Left renal pelvis (tissue), 4 donors: ENCODE measurements at regions not wholly inside any gene's neighbourhood (a gene's known extent, or its start where the extent isn't known, plus 50 kb on each side); places are given as distances from the start of the nearest gene placed in this dataset.

ENCODE experiments used
- DNase-seq, 4 donors: peaks; one replicate each; pipeline ENCODE4 v3.0.0-alpha.2; 2013; ENCODE audit warnings: low read depth in 4 of 4, low spot score in 3 of 4

DNA sequence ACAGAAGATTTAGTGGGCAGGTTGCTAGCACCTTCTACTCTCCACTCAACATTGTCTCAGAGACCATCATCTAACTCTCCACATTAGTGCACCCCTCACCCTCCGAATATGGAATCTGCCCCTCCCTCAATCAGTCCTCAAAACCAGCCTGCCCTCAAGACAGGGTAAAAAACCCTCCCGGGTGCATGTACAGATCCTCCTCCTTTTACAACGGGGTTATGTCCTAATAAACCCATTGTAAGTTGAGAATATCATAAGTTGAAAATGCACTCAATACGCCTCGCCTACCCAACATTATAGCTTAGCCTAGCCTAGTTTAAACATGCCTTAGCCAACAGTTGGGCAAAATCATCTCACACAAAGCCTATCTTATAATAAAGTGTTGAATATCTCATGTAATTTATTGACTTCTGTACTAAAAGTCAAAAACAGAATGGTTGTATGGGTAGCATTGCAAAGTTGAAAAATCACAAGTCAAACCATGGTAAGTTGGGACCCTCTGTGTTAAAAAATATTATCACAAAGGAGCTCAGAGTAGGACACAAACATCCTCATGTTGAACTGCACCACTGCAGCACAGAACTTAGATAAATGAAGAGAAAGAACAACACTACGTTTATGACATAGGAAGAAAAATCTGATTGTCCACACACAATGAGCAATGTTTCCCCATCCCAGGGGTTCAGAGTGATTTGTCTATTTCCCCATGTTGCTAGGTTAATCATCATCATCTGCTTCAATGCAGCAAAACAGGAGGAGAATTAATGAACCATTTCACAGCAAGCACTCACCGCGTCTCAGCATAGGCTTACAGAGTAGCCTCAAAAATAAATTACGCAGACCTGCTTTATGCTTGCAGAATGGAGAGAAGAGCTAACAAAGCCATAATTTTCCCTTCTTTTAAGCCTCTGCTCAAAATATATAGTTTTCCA is 184.1 kb upstream of the ARL4C start:
- no peak for DNase-seq

DNA sequence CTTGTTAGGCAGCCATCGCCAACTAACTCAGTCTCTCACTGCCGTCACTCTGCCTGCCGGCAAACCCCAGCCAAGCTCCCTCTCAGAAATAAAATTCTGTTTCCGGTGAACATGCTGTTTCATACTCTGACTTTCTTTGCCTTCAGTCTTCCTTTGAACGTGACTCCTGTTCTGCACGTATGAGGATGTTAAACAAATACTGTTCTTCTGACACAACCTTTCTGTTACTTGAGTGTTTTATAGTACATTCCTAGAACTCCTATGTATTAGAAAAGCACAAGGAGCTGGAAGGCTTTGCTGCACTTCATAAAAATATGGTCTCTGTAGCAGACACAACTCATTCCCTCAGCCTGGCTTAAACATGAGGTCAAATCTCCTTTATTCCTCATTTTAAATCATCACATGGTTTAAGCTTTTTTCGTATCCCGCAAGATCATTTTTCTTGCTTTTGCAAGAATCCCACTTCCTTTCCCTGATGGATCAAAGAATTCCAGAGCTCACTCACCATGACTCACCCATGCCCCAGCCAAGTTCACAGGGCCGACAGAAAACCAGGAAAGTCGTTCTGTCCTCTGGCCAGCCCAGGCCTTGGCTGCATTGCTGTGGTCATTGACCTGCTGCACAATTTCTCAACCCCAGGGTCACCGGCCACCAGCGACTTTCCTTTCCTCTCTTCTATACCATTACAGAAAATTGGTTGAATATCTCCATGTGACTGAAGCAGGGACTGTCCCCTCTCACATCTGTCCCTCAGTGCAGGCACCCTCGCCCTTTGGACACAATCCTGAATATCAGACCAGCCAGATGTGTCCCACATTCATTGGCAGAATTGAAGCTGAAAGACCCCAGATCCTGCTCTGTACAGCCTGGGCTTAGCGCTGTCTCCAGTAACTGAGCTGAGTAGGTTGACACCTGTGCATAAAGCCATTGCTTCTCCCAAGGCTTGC is 183.1 kb upstream of the ARL4C start:
- no peak for DNase-seq

- DNase-seq: no peak
Measured at GRCh38 chr2:234679301-234679740, 182.4 kb upstream of the ARL4C start.

DNA sequence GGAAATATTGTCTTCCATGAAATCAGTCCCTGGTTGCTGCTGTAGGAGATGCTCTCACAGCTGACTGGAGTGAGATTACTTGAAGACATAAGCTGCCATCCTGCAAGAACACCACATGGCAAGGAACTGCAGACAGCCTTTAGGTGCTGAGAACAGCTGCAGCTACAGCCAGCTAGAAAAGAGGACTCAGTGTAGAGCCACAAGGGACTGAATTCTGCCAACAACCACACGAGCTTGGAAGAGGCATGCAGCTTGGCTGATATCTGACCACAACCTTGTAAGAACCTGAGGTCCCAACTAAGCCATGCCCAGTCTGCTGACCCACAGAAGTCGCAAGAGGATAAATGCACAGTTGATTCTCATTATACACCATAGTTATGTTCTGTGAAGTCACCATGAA is 181.8 kb upstream of the ARL4C start:
- no peak for DNase-seq

DNA sequence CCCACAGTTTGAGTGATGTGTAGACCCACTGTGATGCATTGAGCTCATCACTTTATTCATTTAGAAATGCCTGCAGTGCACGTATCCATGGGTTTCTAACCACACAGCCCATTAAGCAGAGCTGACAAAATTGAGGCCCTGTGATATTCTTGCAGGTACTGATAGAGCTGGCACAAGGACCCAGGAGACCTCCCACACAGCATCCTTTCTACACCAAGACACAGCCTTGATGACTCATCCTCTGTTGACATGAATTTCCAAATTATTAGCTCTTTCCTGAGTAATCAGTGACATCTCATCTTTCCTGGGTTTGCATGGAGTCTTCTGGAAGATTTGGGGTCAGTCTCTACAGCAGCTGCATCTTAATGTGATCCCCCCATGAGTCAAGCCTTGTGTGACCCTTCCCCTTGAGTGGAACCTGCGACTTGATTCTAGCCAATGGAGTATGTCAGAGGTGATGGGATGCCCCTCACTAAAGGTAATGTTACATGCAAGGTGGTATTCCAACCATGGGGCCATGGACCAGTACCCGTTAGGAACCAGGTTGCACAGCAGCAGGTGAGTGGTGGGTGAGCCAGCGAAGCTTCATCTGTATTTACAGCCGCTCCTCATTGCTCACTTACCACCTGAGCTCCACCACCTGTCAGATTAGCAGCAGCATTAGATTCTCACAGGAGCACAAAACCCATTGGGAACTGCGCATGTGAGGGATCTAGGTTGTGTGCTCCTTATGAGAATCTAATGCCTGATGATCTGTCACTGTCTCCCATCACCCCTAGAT is 181.1 kb upstream of the ARL4C start:
- DNase-seq: no peak

GRCh38 chr2:234676783-234677450 is 180.0 kb upstream of the ARL4C start:
- DNase-seq: no peak

DNA sequence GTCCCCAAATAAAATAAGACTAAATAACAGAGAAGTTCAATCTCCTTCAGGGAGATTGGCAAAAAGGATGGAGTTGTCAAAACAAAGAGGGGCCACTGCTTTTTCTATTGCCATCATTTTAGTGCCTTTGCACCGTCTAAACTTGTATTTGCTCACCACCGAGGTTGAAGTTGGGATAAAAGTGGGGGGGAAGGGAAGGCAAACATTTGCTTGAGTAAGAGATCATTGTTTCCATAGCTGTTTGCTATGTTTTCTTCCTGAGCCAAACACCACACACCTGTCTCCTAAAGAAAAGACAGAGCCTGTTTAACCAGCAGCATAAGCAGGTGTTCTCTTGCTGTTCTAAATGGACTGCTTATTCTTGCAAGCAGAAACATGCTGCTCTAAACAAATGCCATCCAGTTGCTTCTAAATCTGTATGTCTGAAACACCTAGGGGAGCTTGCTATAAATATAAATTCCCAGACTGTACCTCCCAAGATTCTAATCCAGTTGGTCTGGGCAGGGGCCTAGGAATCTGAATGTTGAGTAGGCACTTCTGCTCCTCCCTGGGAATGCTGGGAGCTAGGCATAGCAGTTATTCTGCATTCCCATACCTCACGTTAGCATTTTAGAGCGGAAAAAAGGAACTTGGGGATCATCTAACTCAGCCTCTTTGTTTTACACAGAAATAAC is 179.4 kb upstream of the ARL4C start:
- DNase-seq: no peak

DNA sequence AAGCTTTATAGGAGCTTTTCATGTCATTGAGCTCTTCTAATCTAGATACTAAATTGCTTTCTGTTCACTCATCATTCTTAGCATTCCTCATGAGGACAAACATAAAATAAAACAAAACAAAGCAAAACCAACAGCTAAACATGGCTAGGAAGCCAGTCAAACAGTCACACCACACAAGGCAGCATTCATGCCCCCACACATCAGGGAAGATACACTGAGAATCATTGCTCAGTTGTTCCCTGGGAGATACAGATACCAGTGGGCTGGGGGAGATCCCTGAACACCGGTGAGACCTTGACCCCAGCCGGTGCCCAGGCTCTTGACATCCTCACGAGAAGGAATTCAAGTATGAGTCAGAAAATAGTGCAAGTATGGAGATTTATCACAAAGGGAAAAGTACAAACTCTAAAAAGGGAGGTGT is 177.9 kb upstream of the ARL4C start:
- DNase-seq: no peak

DNA sequence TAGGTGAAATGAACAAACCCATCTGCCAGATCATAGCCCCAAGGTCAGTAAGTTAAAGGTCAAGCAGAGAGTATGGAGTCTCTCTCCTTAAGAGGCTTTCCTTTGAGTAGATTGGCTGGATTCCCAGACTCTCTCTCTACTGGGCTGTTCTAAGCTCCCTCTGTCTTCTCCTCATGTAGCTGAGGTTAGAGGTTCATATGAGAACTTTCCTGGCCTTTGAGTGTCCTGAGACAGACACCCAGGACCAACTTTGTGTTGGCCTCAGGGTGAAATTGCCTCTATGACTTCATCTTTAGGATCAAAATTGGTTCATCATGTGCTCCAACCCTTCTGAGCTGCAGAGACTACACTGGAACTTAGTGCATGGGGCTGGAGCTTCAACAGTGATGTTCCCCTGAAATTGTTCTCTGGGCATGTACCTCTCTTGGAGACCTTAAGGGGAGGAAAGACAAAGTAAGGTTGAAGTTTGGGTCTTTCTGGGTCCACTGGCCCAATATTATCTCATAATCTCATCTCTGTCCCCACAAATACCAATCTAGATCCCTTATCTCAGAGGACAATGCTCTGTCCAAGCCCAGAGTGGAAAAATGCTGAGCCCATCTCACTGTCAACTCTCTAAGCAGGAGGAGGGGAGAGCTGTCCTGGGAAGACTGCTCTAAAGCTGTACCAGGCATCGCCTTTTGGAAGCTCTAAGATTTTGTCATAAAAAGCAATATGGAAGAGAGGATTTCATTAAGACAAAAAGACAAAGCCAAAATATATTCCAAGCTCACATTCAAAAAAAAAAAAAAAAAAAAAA is 177.3 kb upstream of the ARL4C start:
- no peak for DNase-seq

DNA sequence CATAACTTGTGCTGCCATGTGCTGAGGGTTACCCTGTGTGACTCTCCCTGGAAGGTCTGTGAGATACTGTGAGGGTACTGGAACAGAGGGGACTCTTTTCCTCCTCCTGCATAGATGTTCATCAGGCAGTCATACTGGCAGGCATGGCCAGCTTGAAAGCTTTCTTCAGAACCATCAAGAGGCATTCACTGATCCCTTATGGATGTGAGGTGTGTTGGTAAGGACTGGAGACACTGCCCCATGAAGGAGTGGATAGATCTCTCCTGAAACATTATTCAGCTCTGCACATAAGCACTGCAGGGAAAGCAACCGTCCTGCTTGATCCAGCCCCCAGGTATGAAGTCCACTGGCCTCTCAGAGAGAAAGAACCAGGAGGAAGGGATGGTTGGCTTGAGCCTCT is 176.6 kb upstream of the ARL4C start:
- DNase-seq: no peak

DNA sequence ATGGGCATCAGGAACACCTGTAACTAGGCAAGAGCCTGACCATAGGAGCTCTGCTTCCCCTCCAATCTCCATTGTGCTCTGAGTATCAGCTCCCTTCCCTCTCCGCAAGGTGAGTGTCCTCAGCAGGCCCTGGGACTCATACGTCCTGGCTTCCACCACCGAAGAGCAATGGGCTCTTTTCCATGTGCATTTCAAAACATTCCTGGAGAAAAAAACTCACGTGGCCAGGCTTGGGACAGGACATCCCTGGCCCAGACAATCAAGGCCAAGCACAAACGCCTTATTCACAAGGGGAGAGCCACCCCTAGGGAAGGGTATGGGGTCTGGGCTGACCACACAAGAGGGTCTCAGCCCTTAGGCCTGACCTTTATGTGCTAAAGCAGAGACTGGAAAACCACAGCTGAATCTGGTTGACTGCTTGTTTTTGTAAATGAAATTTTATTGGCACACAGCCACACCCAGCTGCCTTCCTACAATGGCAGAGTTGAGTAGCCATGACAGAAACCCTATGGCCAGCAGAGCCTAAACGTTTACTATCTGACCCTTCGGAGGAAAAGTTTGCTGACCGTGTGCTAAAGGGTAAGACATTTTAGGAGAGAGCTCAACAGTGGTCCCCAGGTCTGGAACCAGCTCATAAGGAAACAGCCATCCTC is 175.7 kb upstream of the ARL4C start:
- no peak for DNase-seq

DNA sequence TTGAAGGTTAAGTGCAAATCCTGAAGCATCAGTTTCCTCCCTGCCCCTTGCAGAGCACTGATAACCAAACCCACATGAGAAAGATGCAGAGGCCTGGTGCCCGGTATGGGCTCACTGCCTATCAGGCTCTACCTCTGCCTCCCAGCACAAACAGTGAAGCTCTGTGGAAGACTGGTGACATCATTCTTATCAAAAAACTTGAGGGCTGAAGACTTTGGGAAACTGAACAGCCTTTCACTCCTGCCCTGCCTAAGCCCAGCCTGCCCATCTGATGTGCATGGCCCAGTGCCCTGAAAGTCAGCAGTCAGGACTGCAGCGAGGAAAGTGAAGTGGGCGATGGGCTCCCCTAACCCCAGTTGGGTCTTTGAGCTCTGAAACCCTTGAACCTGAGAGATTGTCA is 174.8 kb upstream of the ARL4C start:
- DNase-seq: no peak

- DNase-seq: no peak
Measured at GRCh38 chr2:234671231-234671630, 174.3 kb upstream of the ARL4C start.

DNA sequence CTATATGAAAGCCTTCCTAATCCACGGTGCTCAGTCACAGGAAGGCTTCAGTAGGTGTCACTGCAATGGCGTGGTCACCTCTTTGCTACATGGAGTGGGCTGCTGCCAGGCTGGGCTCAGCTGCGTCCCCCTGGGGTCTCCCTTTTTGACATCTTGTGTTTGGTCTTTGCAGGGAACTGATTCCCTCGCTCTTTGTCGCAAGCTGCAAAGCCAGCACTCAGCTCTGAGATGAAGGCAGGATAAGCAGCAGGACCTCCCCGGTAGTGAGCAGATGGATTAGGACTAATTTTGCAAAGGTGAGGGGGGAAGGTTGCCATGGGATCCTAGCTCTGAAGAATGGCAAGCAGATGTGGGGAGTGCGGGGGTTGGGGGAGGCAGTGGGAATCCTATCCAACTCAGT is 173.9 kb upstream of the ARL4C start:
- DNase-seq: no peak

DNA sequence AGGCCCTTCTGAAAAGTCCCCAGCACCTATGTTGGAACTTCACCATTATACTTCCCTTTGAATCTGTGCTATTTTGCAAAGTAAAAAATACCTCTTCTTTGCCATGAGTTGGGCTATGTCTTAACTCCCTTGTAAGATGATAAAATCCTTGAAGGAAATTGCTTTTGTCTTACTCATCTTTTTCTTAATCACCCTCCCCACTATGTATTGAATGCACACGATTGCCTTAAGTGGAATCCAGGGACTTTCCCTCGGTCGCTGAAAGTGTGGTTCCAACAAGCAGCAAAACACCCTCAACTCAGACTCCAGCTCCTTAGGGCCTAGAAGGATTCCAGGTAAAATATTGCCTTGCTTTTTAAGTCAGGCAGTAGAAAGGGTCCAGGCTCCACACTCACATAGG is 173.2 kb upstream of the ARL4C start:
- DNase-seq: no peak

GRCh38 chr2:234669621-234670020 is 172.7 kb upstream of the ARL4C start:
- no peak for DNase-seq

DNA sequence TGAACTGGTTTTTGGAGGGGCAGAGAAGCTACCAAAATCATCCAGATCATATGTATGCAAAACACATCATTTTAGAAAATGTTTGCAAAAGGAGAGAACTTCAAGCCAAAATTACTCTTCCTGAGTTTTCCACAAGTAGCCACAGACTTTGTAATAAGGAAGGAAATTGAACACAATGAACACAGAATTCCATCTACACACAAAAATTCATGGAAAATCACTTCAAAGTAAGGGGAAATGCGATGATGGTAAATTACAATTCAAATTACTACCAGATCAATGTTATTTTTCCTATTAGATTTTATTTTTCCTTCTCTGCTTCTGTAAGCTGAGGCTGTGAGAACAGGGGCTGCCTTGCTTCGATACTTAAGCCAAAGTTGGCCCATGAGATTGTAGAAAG is 172.1 kb upstream of the ARL4C start:
- no peak for DNase-seq

GRCh38 chr2:234666911-234667310 is 170.0 kb upstream of the ARL4C start:
- no peak for DNase-seq
